Stimulated activated CD4-positive, alpha-beta T cell treated with anti-CD3 and anti-CD28 coated beads, Interleukin-15, amount 100 ng/mL, for 48 hours (primary cell): ENCODE measurements at regions not wholly inside any gene's neighbourhood (a gene's known extent, or its start where the extent isn't known, plus 50 kb on each side); places are given as distances from the start of the nearest gene placed in this dataset.

Source experiments
- DNase-seq, 2 donors: peaks; one replicate each; pipeline ENCODE4 v3.0.0-alpha.2; 2020; ENCODE audit warnings: low read depth in 2 of 2

- DNase-seq = no peak
These were observed 197.4 kb upstream of the MTPN start for GRCh38 chr7:136174477-136175125.

- no peak for DNase-seq
These were observed 196.7 kb upstream of the MTPN start for GRCh38 chr7:136173874-136174273.

- DNase-seq = no peak
These were observed 194.1 kb upstream of the MTPN start for GRCh38 chr7:136171233-136171632.

- no peak for DNase-seq
These were observed 191.7 kb upstream of the MTPN start for GRCh38 chr7:136168821-136169220.

DNA sequence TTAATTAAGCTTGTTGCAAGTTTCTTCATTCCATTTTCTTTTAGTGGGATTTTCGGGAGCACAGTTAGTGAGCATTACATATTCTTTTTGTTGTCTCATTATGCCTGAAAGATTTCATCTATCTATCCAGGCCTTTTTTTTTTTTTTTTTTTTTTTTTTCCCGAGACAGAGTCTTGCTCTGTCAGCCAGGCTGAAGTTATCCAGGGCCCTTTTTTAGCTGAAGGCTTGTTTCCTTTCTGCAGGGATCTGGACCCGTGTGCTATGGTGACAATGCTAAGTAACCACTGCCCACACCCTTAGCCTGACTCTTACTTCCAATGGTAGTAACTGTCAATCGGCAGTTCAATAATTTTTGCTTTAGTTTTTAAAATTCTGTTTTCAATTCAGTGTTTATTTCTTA is 190.8 kb upstream of the MTPN start:
- DNase-seq = no peak

- no peak for DNase-seq
These were observed 189.4 kb upstream of the MTPN start for GRCh38 chr7:136166521-136166920.

DNA sequence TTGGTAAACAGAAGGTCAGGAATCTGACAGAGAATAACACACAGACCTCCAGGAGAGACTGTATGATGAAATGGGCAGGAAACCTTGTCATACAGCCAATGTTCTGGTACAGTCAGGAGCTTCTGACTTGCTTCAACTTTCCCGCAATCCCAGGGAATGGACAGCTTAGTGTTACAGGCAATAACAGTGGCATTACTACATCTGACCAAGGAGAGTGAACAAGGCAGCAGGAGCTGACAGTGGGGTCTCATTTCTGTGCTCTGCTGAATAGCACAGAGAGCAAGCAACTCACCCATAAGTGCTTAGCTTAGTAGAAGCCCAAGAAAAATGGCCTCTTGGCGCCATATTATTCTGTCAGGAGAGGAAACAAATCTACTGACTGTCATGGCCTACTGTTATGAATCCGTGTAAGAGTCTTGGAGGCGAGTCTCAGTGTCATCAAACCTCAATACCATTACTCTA is 186.2 kb upstream of the MTPN start:
- no peak for DNase-seq

DNA sequence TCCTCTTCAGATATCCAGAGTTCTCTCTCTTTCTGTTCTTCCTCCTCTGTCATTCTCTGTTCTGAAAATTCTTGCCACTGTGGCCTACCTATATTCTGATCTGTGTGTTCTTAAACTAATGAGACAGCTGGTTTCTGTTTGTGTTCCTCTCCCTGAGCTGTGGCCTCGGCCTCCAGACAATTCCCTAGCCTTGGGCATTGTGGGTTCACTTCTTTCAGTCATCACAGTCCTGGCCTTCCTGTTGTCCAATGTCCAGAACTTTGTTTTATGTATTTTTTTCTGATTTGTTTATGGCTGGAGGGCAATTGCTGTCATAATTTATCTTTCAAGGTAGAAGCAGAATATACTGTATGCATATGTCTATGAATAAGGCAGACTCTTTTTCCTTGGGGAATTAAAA is 173.2 kb upstream of the MTPN start:
- no peak for DNase-seq

GRCh38 chr7:136148920-136149319 is 171.8 kb upstream of the MTPN start:
- DNase-seq = no peak

DNA sequence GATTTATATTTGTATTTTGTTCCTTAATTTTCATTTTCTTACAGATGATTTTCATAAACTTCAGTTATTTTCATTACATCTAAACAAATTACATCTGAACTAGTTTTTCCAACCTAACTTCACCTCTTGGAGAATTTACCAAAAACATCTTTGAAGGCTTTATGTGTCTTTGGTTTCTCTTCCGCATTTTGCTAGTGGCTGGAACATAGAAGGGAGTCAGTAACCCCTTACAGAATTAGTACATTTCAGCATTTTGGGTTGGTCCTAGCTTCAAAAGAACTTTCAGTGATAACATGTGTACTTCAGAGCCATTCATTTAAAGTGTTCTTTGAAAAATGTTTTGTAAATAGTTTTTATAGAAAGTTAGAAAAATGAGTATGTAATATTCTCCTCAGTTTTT is 169.8 kb upstream of the MTPN start:
- DNase-seq = no peak

DNA sequence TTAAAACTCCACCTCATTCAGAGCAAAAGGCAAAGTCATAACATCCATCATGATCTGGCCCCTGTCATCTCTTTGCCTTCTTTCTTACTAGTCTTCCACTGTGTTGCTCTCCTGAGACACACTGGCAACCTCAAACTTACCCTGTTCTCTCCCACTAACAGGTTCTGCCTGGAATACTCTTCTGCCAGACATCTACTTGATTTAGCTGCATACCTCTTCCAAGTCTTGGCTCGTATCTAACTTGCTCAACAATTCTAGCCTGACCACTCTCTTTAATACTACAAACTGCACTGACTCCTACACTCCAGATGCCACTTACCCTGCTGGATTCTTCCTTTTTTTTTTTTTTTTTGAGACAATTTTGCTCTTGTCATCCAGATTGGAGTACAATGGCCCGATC is 167.0 kb upstream of the MTPN start:
- no peak for DNase-seq

DNA sequence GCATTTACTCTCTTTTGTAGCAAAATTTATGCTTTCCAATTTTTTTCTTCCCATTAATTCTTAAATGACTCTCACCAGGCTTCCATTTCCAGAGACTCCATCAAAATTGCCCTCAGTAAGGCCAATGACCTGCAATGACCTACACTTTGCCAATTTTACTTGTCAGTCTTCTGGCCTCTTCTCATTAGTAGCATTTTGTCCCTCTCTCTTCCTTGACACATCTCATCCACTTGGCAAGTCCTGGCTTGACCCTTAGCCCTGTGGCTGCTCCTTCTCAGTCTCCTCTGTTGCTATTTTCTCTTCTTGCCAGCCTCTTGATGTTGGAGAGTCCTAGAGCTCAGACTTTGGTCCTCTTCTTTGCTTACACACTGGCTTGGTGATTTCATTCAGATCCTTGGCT is 166.1 kb upstream of the MTPN start:
- no peak for DNase-seq

DNA sequence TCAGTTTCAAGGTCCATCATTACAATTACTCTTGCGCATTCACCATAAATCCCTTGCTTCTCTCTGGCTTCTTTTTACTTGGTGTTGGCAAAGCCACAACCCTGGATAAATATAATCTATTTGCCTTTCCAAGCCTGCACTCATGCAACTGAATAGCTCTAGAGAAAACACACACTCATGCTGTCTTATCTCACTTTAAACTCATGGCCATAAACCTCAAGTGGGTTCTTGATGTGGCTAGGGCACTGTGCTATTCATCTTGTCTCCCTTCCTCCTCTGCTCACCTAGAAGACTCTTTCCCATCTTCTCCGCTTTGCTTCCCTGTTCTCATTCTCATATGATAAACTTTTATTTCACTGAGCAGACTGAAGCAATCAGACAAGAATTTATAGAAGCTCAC is 165.4 kb upstream of the MTPN start:
- DNase-seq = no peak

DNA sequence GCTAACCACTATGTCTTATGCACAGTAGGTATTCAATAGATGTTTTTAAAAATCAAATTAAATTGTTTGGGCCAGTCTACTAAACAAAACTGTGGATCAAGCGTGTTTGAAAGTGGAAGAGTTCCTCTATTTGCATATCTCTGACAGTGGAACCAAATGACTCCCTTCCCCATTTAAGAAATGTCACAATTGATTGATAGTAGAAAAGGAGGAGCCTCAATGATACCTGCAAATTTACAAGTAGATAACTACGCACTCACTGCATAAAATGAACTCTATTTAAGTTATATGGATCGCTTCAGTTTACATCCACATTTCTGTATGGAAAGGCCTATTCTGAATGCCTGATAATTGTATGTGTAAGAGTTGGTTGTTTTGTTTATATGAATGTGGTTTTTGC is 163.3 kb upstream of the MTPN start:
- no peak for DNase-seq

GRCh38 chr7:136139417-136139816 is 162.3 kb upstream of the MTPN start:
- DNase-seq = no peak

GRCh38 chr7:136138991-136139390 is 161.8 kb upstream of the MTPN start:
- DNase-seq = no peak

DNA sequence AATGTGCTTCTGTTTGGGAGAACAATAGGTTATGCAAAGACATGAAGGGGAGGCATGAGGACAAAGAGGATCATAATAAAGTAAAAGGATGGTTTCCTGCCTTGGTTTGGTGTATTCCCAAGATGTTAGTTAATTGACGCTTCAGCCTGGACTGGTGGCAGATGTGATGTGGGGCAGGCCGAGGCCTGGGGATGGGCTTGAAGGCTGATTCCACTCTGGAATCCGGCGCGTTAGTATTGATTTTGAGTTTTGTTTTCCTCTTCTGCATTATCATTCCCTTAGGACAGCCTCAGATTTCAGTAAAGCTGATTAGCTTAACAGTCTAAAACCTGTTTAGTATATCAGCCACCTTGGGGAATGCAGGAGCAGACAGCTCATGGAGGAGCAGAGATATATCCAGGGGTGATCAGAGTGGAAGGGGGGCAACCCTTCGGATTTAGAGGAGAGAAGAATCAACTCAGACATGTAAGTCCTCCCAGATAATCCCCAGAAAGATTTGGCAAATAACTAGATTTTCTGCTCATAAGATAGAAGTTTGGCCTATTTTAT is 159.8 kb upstream of the MTPN start:
- no peak for DNase-seq

GRCh38 chr7:136134503-136134902 is 157.3 kb upstream of the MTPN start:
- no peak for DNase-seq

DNA sequence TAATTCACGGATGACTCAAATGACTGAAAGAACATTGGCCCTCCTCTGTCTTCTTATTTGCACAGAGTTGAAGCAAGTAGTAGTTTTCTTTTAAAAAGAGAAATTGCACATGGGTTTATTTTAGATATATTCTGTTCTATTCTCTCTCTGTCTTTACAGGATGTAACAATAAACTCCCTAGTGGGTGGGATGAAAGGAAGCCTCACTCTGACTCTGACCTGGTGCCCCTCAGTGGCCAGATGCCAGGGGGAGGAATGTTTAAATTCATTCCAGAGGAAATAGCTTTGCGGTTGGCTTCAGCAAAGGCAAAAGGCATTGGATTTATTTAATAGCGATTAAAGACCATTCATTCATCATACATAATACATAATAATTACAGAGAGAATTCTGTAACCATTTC is 156.4 kb upstream of the MTPN start:
- no peak for DNase-seq

DNA sequence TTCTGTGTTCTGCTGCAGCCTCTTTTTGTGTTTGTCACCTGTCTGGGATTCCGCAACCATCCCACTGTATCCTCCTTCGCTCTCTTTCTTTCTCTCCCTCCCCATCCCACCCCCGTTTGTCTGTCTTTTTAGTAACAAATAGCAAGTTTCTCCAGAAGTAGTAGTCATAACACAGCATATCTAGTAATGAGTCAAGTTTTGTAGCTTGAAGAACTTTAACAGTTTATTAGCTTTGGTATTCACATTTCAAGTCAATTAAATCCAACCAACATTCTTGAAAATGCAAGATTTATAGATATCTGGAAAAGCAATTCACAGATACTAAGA is 154.1 kb upstream of the MTPN start:
- no peak for DNase-seq

DNA sequence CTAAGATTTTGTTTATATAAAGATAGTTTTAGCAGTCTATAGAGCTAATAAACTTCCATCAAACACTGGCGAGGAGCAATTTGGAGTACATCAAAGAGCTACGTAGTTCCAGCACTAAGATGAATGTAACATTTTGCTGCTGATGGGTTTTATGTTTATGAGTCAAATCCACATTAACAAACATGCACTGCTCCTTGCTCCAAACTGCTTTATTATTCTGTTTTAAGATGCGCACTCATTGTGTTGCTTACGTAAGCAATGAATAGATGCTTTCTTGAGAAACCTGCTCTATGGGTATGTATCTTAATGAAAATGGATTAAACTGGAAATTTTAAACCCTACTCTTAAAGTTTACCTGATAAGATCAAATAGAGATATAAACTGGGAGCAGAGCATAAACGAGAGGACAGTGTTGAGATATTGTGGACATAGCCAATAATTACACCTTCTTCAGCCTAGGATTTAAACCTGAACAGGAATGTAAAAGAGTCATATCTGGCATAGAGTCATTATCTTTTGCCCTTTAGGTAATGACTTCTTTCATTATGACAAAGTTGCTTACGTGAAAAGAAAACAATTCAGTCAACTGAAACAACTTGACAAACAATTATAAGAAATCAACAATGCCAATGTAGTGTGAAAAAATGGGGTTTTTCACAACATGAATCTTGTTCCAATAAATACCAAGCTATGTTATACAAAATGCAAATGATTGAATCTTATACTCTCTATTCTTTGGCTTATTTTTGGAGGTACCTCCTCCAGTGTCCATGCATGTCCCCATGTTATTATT is 153.5 kb upstream of the MTPN start:
- no peak for DNase-seq

DNA sequence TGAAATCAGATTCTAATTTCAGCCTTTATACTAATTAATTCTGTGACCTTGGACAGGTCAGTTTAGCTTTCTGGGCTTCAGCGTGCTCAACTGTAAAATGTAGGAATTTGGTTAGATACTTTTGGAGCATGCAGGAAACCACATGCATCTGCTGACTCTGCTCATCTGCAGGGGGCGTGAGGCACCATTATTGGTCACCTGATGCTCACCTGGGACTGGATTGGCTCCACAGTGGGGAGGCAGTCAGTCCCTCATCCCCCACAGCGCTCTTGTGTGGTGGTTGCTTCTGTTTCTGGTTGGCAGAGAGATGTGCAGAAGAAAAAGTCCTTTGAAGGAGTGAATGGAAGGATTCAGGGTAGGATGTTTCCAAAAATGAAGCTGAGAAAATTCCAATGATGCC is 150.9 kb upstream of the MTPN start:
- no peak for DNase-seq

DNA sequence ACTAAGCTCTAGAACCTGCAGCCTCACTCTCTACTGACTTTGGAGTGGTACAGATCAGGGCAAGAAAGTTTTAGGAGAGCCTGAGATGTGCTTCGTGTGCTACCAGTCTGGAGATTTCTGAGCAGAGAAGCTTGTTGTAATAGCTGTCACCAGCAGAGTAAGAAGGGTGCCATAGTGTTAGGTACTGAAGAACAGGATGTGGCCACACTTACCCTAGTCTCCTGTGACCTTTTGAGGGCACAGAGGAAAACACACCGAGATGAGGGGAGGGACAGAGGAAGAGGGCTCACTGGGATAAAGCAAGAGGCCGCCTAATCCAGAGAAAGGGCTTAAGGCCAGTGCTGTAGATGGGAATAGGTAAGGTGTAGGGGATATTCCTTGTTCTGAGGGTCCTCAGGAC is 146.2 kb upstream of the MTPN start:
- DNase-seq = no peak
